Heart right ventricle (tissue), 16 donors: ENCODE measurements at regions not wholly inside any gene's neighbourhood (a gene's known extent, or its start where the extent isn't known, plus 50 kb on each side); places are given as distances from the start of the nearest gene placed in this dataset.

Source experiments
- ATAC-seq, 8 donors: fragments of 200-7000 bp; cut with Tn5 transposase; one replicate each; pipeline ENCODE4 v1.9.1; 2020; ENCODE audit warnings: mild to moderate bottlenecking in 8 of 8, moderate library complexity in 8 of 8, moderate number of reproducible peaks in 1 of 8
- DNase-seq, 2 donors: peaks; one replicate each; pipeline ENCODE4 v3.0.0-alpha.2; 2020
- H3K27ac ChIP-seq, 10 donors: fragments of 200-600 bp; sonication (generic) in 2 of 10; one replicate each; pipeline versions ENCODE4 v1.5.0 to v1.8.0; 2020 to 2022; ENCODE audit warnings: mild to moderate bottlenecking in 3 of 10
- H3K27me3 ChIP-seq, 7 donors: fragments of 200-600 bp; one replicate each; pipeline ENCODE4 v1.8.0; 2021 to 2022; ENCODE audit warnings: mild to moderate bottlenecking in 2 of 7
- H3K36me3 ChIP-seq, 9 donors: fragments of 200-600 bp; sonication (generic) in 1 of 9; one replicate each; pipeline versions ENCODE4 v1.5.0 to v1.8.0; 2020 to 2022; ENCODE audit warnings: mild to moderate bottlenecking in 2 of 9
- H3K4me1 ChIP-seq, 9 donors: fragments of 200-600 bp; sonication (generic) in 1 of 9; one replicate each; pipeline versions ENCODE4 v1.5.0 to v1.8.0; 2020 to 2022; ENCODE audit warnings: mild to moderate bottlenecking in 4 of 9
- H3K4me3 ChIP-seq, 10 donors: fragments of 200-600 bp; sonication (generic) in 2 of 10; one replicate each; pipeline versions ENCODE4 v1.5.0 to v1.8.0; 2020 to 2022; ENCODE audit warnings: mild to moderate bottlenecking in 7 of 10, moderate library complexity in 2 of 10
- H3K9me3 ChIP-seq, 11 donors: fragments of 200-600 bp in 10 of 11; sonication (generic) in 2 of 11; one replicate each; pipeline versions ENCODE4 v1.5.0 to v1.8.0; 2013 to 2022; ENCODE audit warnings: mild to moderate bottlenecking in 2 of 11, control low read depth in 1 of 11, moderate library complexity in 1 of 11
- CTCF ChIP-seq, 9 donors: fragments of 200-600 bp; sonication (generic) in 2 of 9; IDR thresholded peaks; one replicate each; pipeline versions ENCODE4 v1.5.0 to v1.8.0; 2021 to 2022; ENCODE audit warnings: antibody characterized with exemption in 9 of 9, mild to moderate bottlenecking in 5 of 9, moderate library complexity in 1 of 9
- WGBS, 2 donors: extraction: QIAGEN DNeasy Blood & Tissue Kit; methylation state at CpG; one replicate each; pipeline ENCODE4 v1.1.7; 2013; ENCODE audit warnings: inconsistent platforms in 1 of 2; 5-methylcytosine and 5-hydroxymethylcytosine counted together
- intact Hi-C, 10 donors: fragments of 100-400 bp; cut with DNase I; formaldehyde crosslinking; loops; one replicate each; pipeline versions ENCODE4 v1.11.1 to v1.14.2; 2022
- donor health status: Arrhythmogenic right ventricular cardiomyopathy.
- donor health status: ischemic (EF 13 %, LVEDD 7.1; RV severe dilation, severe dysfunction).
- donor health status: healthy with polysubstance abuse.
- donor health status: DM: no; HTN: yes; CAD: no.
- donor health status: DM: no; HTN: no; CAD: no.
- donor health status: ischemic (EF 25% LVEDD 6.9; RV normal size, moderate dysfunction).
- donor health status: ischemic (EF 25% LVEDD 5.7; RV mildly dilated, moderate dysfunction).
- donor health status: healthy.
- donor health status: DM: yes; HTN: yes; CAD: no.
- donor health status: Ischemic cardiomyopathy.
- donor health status: ischemic (EF 35%, LVEDD 5.7; RV mildly dilated, moderate dysfunction).
- donor health status: nonischemic (EF 11% LVEDD 7.7; RV severe dilation, severe dysfunction).
- donor health status: DM: yes; HTN: yes; CAD: no.
- donor health status: PGD.
- donor health status: ischemic (EF 29% LVEDD 5.4; RV normal size, mild dysfunction).
- donor health status: nonischemic (EF 23%, LVEDD 6.1; RV moderate dilation, normal function).

- no peak for TF ChIP-seq CTCF (IDR thresholded peaks at IDR 0.05)
- WGBS, 2 donors = 7 to 16% methylated on average over 1 of the region's 1 CpG
- DNase-seq = no peak
Observed at GRCh38 chr5:30572279-30572678, 621.2 kb upstream of the CDH6 start.

GRCh38 chr5:30561771-30562170, 631.7 kb upstream of the CDH6 start:
- intact Hi-C loops = loop anchor here in 1 of 10 donors (10.0 kb wide), 1 partner anchor 537 kb away; no protein-coding TSS in a partner anchor
- H3K27me3 ChIP-seq = no peaks in the 10 kb centered on the region
- no peak for DNase-seq
- no peak overlapping the region for H3K4me3 ChIP-seq
- no peaks in the 10 kb centered on the region for H3K36me3 ChIP-seq
- no peak overlapping the region for H3K27ac ChIP-seq
- H3K9me3 ChIP-seq = peaks cover 0 to 7% (median 0%) of the 10 kb centered on the region in 11 donors
- TF ChIP-seq CTCF (IDR thresholded peaks at IDR 0.05) = no peak
- no peak for ATAC-seq
- H3K4me1 ChIP-seq = no peaks in the 10 kb centered on the region
- 47 to 58% methylated on average over 2 of the region's 2 CpGs for WGBS, 2 donors

More at GRCh38 chr5:30572279-30572678, 621.2 kb upstream of the CDH6 start:
- peaks cover 0 to 14% (median 0%) of the 10 kb centered on the region in 11 donors for H3K9me3 ChIP-seq
- H3K27ac ChIP-seq = no peak overlapping the region
- H3K4me3 ChIP-seq = no peak overlapping the region
- H3K36me3 ChIP-seq = no peaks in the 10 kb centered on the region
- intact Hi-C loops = no loop called here
- ATAC-seq = no peak
- no peaks in the 10 kb centered on the region for H3K27me3 ChIP-seq
- no peaks in the 10 kb centered on the region for H3K4me1 ChIP-seq

GRCh38 chr5:30551618-30552017, 641.9 kb upstream of the CDH6 start:
- Histone ChIP-seq H3K4me1 (no peaks in the 10 kb centered on the region), H3K36me3 (no peaks in the 10 kb centered on the region), H3K27me3 (no peaks in the 10 kb centered on the region), H3K9me3 (peaks cover 0 to 4% (median 0%) of the 10 kb centered on the region in 11 donors), H3K4me3 (no peak overlapping the region), H3K27ac (no peak overlapping the region)
- ATAC-seq (no peak), DNase-seq (no peak)
- WGBS, 2 donors = 66 to 71% methylated on average over 4 of the region's 4 CpGs
- TF ChIP-seq CTCF (IDR thresholded peaks at IDR 0.05) = no peak
- intact Hi-C loops = loop anchor here in 1 of 10 donors (10.0 kb wide), 1 partner anchor 803 kb away; no protein-coding TSS in a partner anchor

GRCh38 chr5:30548580-30549305, 644.7 kb upstream of the CDH6 start:
- Histone ChIP-seq H3K4me1 (no peaks in the 10 kb centered on the region), H3K4me3 (no peak overlapping the region), H3K27ac (no peak overlapping the region), H3K9me3 (peaks cover 0 to 4% (median 0%) of the 10 kb centered on the region in 11 donors), H3K36me3 (no peaks in the 10 kb centered on the region), H3K27me3 (no peaks in the 10 kb centered on the region)
- WGBS, 2 donors = 77 to 88% methylated on average over 4 of the region's 4 CpGs
- intact Hi-C loops = no loop called here
- DNase-seq = no peak
- TF ChIP-seq CTCF (IDR thresholded peaks at IDR 0.05) = no peak
- ATAC-seq = no peak
